Naive B cell (primary cell): ENCODE measurements at regions not wholly inside any gene's neighbourhood (a gene's known extent, or its start where the extent isn't known, plus 50 kb on each side); places are given as distances from the start of the nearest gene placed in this dataset.
A peak's percentile ranks its signal among the peaks of the same experiment; 100 is the strongest.

ENCODE experiments used
- ATAC-seq, 2 donors: fragments of 150-1000 bp; cut with Tn5 transposase; 2 replicates each; pipeline ENCODE4 v1.10.0; 2021; ENCODE audit warnings: low read depth in 2 of 2, mild to moderate bottlenecking in 2 of 2, moderate library complexity in 2 of 2
- DNase-seq: peaks from one replicate; pipeline ENCODE4 v3.0.0; 2022
- H3K27ac Mint-ChIP-seq, 6 donors: one replicate each; pipeline ENCODE4 v1.8.0; 2020 to 2022; ENCODE audit warnings: mild to moderate bottlenecking in 6 of 6, mixed read lengths in 6 of 6, moderate library complexity in 5 of 6, inconsistent platforms in 2 of 6
- H3K27me3 Mint-ChIP-seq, 3 donors: one replicate each; pipeline ENCODE4 v1.8.0; 2021 to 2022; ENCODE audit warnings: mixed read lengths in 3 of 3, mild to moderate bottlenecking in 1 of 3
- H3K36me3 Mint-ChIP-seq, 2 donors: one replicate each; pipeline ENCODE4 v1.8.0; 2020 to 2022; ENCODE audit warnings: mixed read lengths in 2 of 2, inconsistent platforms in 1 of 2, mild to moderate bottlenecking in 1 of 2
- H3K4me1 Mint-ChIP-seq, 3 donors: one replicate each; pipeline ENCODE4 v1.8.0; 2020 to 2022; ENCODE audit warnings: mixed read lengths in 3 of 3, inconsistent platforms in 1 of 3, mild to moderate bottlenecking in 1 of 3, moderate library complexity in 1 of 3
- H3K4me3 Mint-ChIP-seq, 8 donors: one replicate each; pipeline ENCODE4 v1.8.0; 2020 to 2022; ENCODE audit warnings: mild to moderate bottlenecking in 8 of 8, mixed read lengths in 8 of 8, moderate library complexity in 8 of 8, inconsistent platforms in 2 of 8
- H3K9me3 Mint-ChIP-seq, 7 donors: one replicate each; pipeline ENCODE4 v1.8.0; 2020 to 2022; ENCODE audit warnings: mixed read lengths in 7 of 7, mild to moderate bottlenecking in 5 of 7, inconsistent platforms in 2 of 7, moderate library complexity in 1 of 7

- no peak overlapping the region for H3K27ac Mint-ChIP-seq
- H3K9me3 Mint-ChIP-seq: peaks cover 0 to 2% (median 0%) of the 10 kb centered on the region in 7 donors
- H3K4me3 Mint-ChIP-seq: no peak overlapping the region
- H3K36me3 Mint-ChIP-seq: no peaks in the 10 kb centered on the region
- H3K4me1 Mint-ChIP-seq: no peaks in the 10 kb centered on the region
- no peaks in the 10 kb centered on the region for H3K27me3 Mint-ChIP-seq
- ATAC-seq: no peak
- no peak for DNase-seq
Observed at GRCh38 chr1:106899644-106900043, 156.8 kb upstream of the PRMT6 start.

DNA sequence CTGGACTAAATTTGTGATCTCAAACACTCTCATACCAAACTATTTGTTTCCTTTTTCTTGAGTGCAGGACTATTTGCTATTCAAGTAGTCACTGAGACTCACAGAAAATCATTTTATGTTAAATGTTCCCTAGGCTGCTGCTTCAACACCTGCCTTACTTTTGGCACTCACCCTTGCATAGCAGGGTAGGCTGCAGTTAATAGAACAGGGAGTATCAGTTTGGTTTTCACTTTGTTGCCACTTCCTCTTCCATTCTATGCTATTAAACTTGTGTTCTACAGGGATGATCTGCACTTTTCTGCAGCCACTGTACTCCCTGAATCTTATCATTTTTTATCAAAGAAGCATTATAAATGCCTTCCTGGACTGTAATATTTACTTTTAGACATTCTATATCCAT, 148.7 kb upstream of the PRMT6 start:
- Mint-ChIP-seq H3K36me3 (no peaks in the 10 kb centered on the region), H3K4me1 (no peaks in the 10 kb centered on the region), H3K27ac (no peak overlapping the region), H3K9me3 (peaks cover 0 to 5% (median 2%) of the 10 kb centered on the region in 7 donors), H3K27me3 (no peaks in the 10 kb centered on the region), H3K4me3 (no peak overlapping the region)
- DNase-seq (no peak), ATAC-seq (peak in 1 of 2 donors; percentile 48)

DNA sequence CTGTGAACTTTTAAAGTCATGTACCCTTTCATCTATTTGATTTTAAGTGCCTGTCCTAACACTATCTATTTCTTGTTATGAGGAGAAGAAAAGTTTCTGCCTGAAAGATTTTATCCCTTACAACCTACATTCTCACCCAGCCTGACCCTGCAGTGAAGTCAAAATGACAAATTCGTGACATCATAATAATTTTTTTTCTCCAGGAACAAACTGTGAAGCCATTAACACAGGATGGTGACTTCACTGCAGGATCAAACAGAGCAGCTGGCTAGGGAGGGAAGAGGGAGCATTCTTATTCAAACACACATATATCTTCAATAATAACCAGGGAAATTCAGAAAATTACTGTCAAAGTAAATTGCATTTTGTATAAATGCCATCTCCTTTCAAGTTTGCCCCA, 147.8 kb upstream of the PRMT6 start:
- Mint-ChIP-seq H3K27ac (no peak overlapping the region), H3K4me1 (no peaks in the 10 kb centered on the region), H3K9me3 (peaks cover 0 to 5% (median 2%) of the 10 kb centered on the region in 7 donors), H3K36me3 (no peaks in the 10 kb centered on the region), H3K4me3 (no peak overlapping the region), H3K27me3 (no peaks in the 10 kb centered on the region)
- no peak for DNase-seq
- no peak for ATAC-seq

- H3K36me3 Mint-ChIP-seq: no peaks in the 10 kb centered on the region
- no peak overlapping the region for H3K4me3 Mint-ChIP-seq
- DNase-seq: no peak
- no peak overlapping the region for H3K27ac Mint-ChIP-seq
- no peak for ATAC-seq
- H3K4me1 Mint-ChIP-seq: no peaks in the 10 kb centered on the region
- H3K27me3 Mint-ChIP-seq: peaks cover 0 to 4% (median 0%) of the 10 kb centered on the region in 3 donors
- H3K9me3 Mint-ChIP-seq: peaks cover 0 to 5% (median 2%) of the 10 kb centered on the region in 7 donors
Observed at GRCh38 chr1:106910798-106911197, 145.7 kb upstream of the PRMT6 start.

DNA sequence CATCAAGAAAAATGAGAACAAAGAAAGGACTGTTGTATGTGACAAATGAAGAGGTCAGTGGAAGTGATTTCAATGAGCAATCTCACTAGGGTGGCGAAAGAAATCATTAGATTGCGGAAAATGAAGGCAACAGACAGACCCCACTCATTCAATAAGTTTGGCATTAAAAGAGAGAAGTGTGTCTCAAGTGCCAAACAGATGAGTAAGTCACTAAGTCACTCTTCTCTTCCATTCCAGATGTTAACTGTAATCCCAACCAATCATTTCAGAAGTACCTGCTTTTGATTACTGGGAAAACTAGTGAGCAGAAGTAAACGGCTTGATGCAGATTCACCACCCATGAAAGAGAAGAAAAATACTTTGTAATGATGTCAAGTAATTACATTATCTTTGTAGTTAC, 144.3 kb upstream of the PRMT6 start:
- Mint-ChIP-seq H3K36me3 (no peaks in the 10 kb centered on the region), H3K9me3 (peaks cover 0 to 4% (median 2%) of the 10 kb centered on the region in 7 donors), H3K4me3 (no peak overlapping the region), H3K4me1 (no peaks in the 10 kb centered on the region), H3K27me3 (peaks cover 0 to 4% (median 0%) of the 10 kb centered on the region in 3 donors), H3K27ac (no peak overlapping the region)
- ATAC-seq: no peak
- no peak for DNase-seq

GRCh38 chr1:106921186-106921585, 135.3 kb upstream of the PRMT6 start:
- Mint-ChIP-seq H3K9me3 (no peaks in the 10 kb centered on the region), H3K27me3 (peaks cover 0 to 4% (median 0%) of the 10 kb centered on the region in 3 donors), H3K4me1 (no peaks in the 10 kb centered on the region), H3K27ac (no peak overlapping the region), H3K4me3 (no peak overlapping the region), H3K36me3 (no peaks in the 10 kb centered on the region)
- DNase-seq: no peak
- ATAC-seq: no peak

- Mint-ChIP-seq H3K36me3 (no peaks in the 10 kb centered on the region), H3K4me3 (peak overlapping the region in 1 of 8 donors; percentile 36), H3K9me3 (peaks cover 0 to 5% (median 0%) of the 10 kb centered on the region in 7 donors), H3K27ac (no peak overlapping the region), H3K27me3 (peaks cover 0 to 4% (median 0%) of the 10 kb centered on the region in 3 donors), H3K4me1 (no peaks in the 10 kb centered on the region)
- ATAC-seq (no peak), DNase-seq (no peak)
Observed at GRCh38 chr1:106924360-106924759, 132.1 kb upstream of the PRMT6 start.

- Mint-ChIP-seq H3K4me1 (no peaks in the 10 kb centered on the region), H3K27ac (no peak overlapping the region), H3K4me3 (no peak overlapping the region), H3K27me3 (peaks cover 0 to 4% (median 0%) of the 10 kb centered on the region in 3 donors), H3K9me3 (peaks cover 0 to 10% (median 4%) of the 10 kb centered on the region in 7 donors), H3K36me3 (no peaks in the 10 kb centered on the region)
- ATAC-seq: no peak
- no peak for DNase-seq
Observed at GRCh38 chr1:106925750-106926149, 130.7 kb upstream of the PRMT6 start.

GRCh38 chr1:106926803-106927582, 129.5 kb upstream of the PRMT6 start:
- H3K4me1 Mint-ChIP-seq: no peaks in the 10 kb centered on the region
- H3K36me3 Mint-ChIP-seq: no peaks in the 10 kb centered on the region
- ATAC-seq (no peak), DNase-seq (no peak)
- H3K4me3 Mint-ChIP-seq: no peak overlapping the region
- peak overlapping the region in 1 of 6 donors; percentile 76 for H3K27ac Mint-ChIP-seq
- H3K9me3 Mint-ChIP-seq: peaks cover 0 to 10% (median 7%) of the 10 kb centered on the region in 7 donors
- peaks cover 0 to 4% (median 0%) of the 10 kb centered on the region in 3 donors for H3K27me3 Mint-ChIP-seq

DNA sequence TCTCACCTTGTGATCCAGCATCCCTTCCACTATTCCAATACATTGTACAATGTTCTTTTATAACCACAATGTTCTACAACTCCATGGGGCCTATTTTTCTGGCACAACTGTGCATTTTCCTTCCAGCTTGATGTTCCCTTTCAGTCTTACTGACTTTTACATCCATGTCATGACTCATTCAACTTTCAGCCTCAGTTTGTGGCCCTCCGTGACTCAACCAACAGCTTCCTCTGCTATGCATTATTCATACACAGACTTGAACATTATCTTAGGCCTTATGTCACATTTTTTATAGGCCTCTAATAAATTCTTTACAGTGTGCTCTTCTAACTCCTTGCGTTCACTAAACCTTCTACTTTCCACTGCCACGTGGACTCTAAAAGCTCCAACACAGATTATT, 119.4 kb upstream of the PRMT6 start:
- no peak overlapping the region for H3K27ac Mint-ChIP-seq
- no peaks in the 10 kb centered on the region for H3K4me1 Mint-ChIP-seq
- H3K27me3 Mint-ChIP-seq: peaks cover 0 to 10% (median 0%) of the 10 kb centered on the region in 3 donors
- H3K9me3 Mint-ChIP-seq: peaks cover 0 to 12% (median 4%) of the 10 kb centered on the region in 7 donors
- DNase-seq (no peak), ATAC-seq (no peak)
- H3K4me3 Mint-ChIP-seq: no peak overlapping the region
- no peaks in the 10 kb centered on the region for H3K36me3 Mint-ChIP-seq

DNA sequence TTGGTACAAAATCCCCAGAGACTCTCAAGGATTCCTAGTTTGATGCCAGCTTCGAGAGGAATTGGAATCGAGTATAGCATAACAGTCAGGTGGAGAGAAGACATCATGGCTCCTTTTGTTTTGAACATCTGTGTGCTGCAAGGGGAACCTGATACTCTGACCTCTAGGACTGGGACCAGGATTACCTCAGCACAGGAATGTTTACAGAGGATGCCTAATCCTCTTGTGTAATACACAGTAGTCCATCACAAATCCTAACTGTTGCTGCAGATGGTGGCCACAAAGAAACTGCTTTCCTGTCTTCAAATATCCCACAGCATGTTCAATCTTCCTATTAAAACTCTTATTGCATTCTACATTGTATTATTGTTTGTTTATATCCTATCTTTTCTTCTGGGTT, 111.8 kb upstream of the PRMT6 start:
- H3K27ac Mint-ChIP-seq: no peak overlapping the region
- no peak for DNase-seq
- no peaks in the 10 kb centered on the region for H3K36me3 Mint-ChIP-seq
- no peaks in the 10 kb centered on the region for H3K9me3 Mint-ChIP-seq
- ATAC-seq: no peak
- no peaks in the 10 kb centered on the region for H3K4me1 Mint-ChIP-seq
- H3K27me3 Mint-ChIP-seq: peaks cover 0 to 9% (median 0%) of the 10 kb centered on the region in 3 donors
- no peak overlapping the region for H3K4me3 Mint-ChIP-seq

DNA sequence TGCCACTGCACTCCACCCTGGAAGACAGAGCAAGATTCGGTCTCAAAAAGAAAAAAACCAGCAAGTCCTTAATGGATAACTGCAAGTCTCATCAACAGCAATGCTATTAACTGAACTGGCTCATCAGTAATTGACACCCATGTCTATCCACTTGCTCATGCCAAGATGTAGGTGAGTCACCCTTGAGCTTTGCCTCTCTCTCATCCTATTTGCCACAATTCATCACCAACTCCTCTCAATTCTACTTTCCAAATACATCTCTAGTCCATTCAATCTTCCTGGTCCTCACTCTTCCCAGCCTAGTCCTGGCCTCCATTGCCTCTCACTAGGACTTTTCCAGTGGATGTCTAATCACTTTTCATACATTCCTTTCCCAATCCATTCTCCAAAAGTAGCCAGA, 103.7 kb upstream of the PRMT6 start:
- Mint-ChIP-seq H3K4me3 (no peak overlapping the region), H3K36me3 (no peaks in the 10 kb centered on the region), H3K27me3 (peaks cover 11 to 24% (median 18%) of the 10 kb centered on the region in 3 donors), H3K27ac (no peak overlapping the region), H3K9me3 (no peaks in the 10 kb centered on the region), H3K4me1 (no peaks in the 10 kb centered on the region)
- DNase-seq (no peak), ATAC-seq (no peak)

GRCh38 chr1:106954661-106955229, 101.7 kb upstream of the PRMT6 start:
- Mint-ChIP-seq H3K27ac (no peak overlapping the region), H3K27me3 (peaks cover 11 to 24% (median 18%) of the 10 kb centered on the region in 3 donors), H3K36me3 (no peaks in the 10 kb centered on the region), H3K4me1 (no peaks in the 10 kb centered on the region), H3K4me3 (no peak overlapping the region), H3K9me3 (no peaks in the 10 kb centered on the region)
- no peak for DNase-seq
- ATAC-seq: no peak

GRCh38 chr1:106956721-106957120, 99.8 kb upstream of the PRMT6 start:
- ATAC-seq: no peak
- no peaks in the 10 kb centered on the region for H3K9me3 Mint-ChIP-seq
- no peak overlapping the region for H3K4me3 Mint-ChIP-seq
- no peak for DNase-seq
- no peaks in the 10 kb centered on the region for H3K4me1 Mint-ChIP-seq
- no peak overlapping the region for H3K27ac Mint-ChIP-seq
- peaks cover 11 to 24% (median 18%) of the 10 kb centered on the region in 3 donors for H3K27me3 Mint-ChIP-seq
- no peaks in the 10 kb centered on the region for H3K36me3 Mint-ChIP-seq
